Hepatocyte (in vitro differentiated cells): ENCODE measurements at regions not wholly inside any gene's neighbourhood (a gene's known extent, or its start where the extent isn't known, plus 50 kb on each side); places are given as distances from the start of the nearest gene placed in this dataset.

Source experiments
- DNase-seq: peaks from one replicate; pipeline ENCODE4 v3.0.0-alpha.2; 2016; ENCODE audit warnings: low spot score
- H2AFZ ChIP-seq: fragments of 200-600 bp; sonication (generic); 2 replicates; pipeline ENCODE4 v1.6.0; 2016; ENCODE audit warnings: antibody characterized with exemption, mild to moderate bottlenecking
- H3K27ac ChIP-seq: fragments of 200-600 bp; sonication (generic); 2 replicates; pipeline ENCODE4 v1.5.1; 2016; ENCODE audit warnings: mild to moderate bottlenecking
- H3K27me3 ChIP-seq: fragments of 200-600 bp; sonication (generic); 2 replicates; pipeline ENCODE4 v1.6.1; 2016
- H3K36me3 ChIP-seq: fragments of 200-600 bp; sonication (generic); replicated peaks from 2 replicates; pipeline ENCODE4 v1.5.1; 2016; ENCODE audit warnings: low read depth; ENCODE audit not compliant: insufficient read depth
- H3K4me1 ChIP-seq: fragments of 200-600 bp; sonication (generic); 2 replicates; pipeline ENCODE4 v1.5.1; 2016; ENCODE audit warnings: mild to moderate bottlenecking, moderate library complexity; ENCODE audit not compliant: insufficient read depth
- H3K4me2 ChIP-seq: fragments of 200-600 bp; sonication (generic); 2 replicates; pipeline ENCODE4 v1.6.0; 2016
- H3K4me3 ChIP-seq: fragments of 200-600 bp; sonication (generic); 2 replicates; pipeline ENCODE4 v1.5.1; 2016; ENCODE audit warnings: mild to moderate bottlenecking
- H3K79me2 ChIP-seq: fragments of 200-600 bp; sonication (generic); 2 replicates; pipeline ENCODE4 v1.6.0; 2017; ENCODE audit warnings: mild to moderate bottlenecking
- H3K9me2 ChIP-seq: fragments of 200-600 bp; sonication (generic); replicated peaks from 2 replicates; pipeline ENCODE4 v1.6.0; 2017; ENCODE audit warnings: mild to moderate bottlenecking; ENCODE audit not compliant: insufficient read depth
- H3K9me3 ChIP-seq: fragments of 200-600 bp; sonication (generic); 2 replicates; pipeline ENCODE4 v1.5.1; 2016; ENCODE audit warnings: low read depth, mild to moderate bottlenecking
- H4K20me1 ChIP-seq: fragments of 200-600 bp; sonication (generic); 2 replicates; pipeline ENCODE4 v1.6.0; 2016; ENCODE audit warnings: mild to moderate bottlenecking; ENCODE audit not compliant: insufficient read depth, poor library complexity, severe bottlenecking
- EZH2 ChIP-seq: fragments of 200-600 bp; sonication (generic); IDR thresholded peaks from 2 replicates; pipeline ENCODE4 v1.6.1; 2016; ENCODE audit warnings: antibody characterized with exemption, mild to moderate bottlenecking, borderline replicate concordance
- EZH2phosphoT487 ChIP-seq: fragments of 200-600 bp; sonication (generic); IDR thresholded peaks from one replicate; pipeline ENCODE4 v1.6.1; 2018; ENCODE audit warnings: antibody characterized with exemption, mild to moderate bottlenecking, low read depth, moderate library complexity; ENCODE audit not compliant: unreplicated experiment, severe bottlenecking
- WGBS: methylation state at CpG from one replicate; pipeline ENCODE4 v1.1.6; 2016; ENCODE audit warnings: low lambda C conversion rate; ENCODE audit errors: missing lambda C conversion rate; 5-methylcytosine and 5-hydroxymethylcytosine counted together
- TF ChIP-seq, protein P1 (sequence below): fragments of 200-600 bp; sonication (generic); IDR thresholded peaks from 2 replicates; pipeline ENCODE4 v1.5.1; 2016; ENCODE audit warnings: antibody characterized with exemption, mild to moderate bottlenecking; ENCODE audit not compliant: poor library complexity

- TF ChIP-seq, protein P1, sequence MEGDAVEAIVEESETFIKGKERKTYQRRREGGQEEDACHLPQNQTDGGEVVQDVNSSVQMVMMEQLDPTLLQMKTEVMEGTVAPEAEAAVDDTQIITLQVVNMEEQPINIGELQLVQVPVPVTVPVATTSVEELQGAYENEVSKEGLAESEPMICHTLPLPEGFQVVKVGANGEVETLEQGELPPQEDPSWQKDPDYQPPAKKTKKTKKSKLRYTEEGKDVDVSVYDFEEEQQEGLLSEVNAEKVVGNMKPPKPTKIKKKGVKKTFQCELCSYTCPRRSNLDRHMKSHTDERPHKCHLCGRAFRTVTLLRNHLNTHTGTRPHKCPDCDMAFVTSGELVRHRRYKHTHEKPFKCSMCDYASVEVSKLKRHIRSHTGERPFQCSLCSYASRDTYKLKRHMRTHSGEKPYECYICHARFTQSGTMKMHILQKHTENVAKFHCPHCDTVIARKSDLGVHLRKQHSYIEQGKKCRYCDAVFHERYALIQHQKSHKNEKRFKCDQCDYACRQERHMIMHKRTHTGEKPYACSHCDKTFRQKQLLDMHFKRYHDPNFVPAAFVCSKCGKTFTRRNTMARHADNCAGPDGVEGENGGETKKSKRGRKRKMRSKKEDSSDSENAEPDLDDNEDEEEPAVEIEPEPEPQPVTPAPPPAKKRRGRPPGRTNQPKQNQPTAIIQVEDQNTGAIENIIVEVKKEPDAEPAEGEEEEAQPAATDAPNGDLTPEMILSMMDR, result no peak
- TF ChIP-seq EZH2phosphoT487 (no peak), EZH2 (no peak)
- Histone ChIP-seq H3K36me3 (no peaks in the 10 kb centered on the region), H3K4me1 (no peaks in the 10 kb centered on the region), H3K79me2 (no peaks in the 10 kb centered on the region), H3K27me3 (no peaks in the 10 kb centered on the region), H2AFZ (no peak overlapping the region), H3K9me2 (no peaks in the 10 kb centered on the region), H3K4me3 (no peak overlapping the region), H4K20me1 (no peaks in the 10 kb centered on the region), H3K27ac (no peak overlapping the region), H3K9me3 (no peaks in the 10 kb centered on the region), H3K4me2 (no peak overlapping the region)
- WGBS, result 82% methylated on average over 10 of the region's 10 CpGs
- no peak for DNase-seq
Measured at GRCh38 chr5:120228262-120229031, 235.7 kb upstream of the PRR16 start.

DNA sequence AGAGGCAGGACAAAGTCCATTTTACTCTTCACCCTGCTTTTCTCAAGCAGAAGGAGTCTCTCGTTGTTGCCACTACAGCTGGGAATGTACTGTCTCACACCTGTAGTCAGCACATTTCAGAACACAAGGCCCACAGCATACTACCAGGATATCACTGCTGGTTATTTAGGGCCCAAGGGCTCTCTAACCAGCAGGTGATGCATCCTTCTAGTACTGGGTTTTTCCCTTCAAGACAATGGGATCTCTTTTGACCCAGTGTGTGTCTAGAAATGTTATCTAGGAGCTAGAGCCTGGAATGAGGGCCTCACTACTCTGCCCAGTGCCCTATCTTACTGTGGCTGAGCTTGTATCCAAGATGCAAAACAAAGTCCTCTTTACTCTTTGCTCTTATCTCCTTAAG is 235.1 kb upstream of the PRR16 start:
- Histone ChIP-seq H3K36me3 (no peaks in the 10 kb centered on the region), H3K4me2 (no peak overlapping the region), H3K79me2 (no peaks in the 10 kb centered on the region), H3K27me3 (no peaks in the 10 kb centered on the region), H4K20me1 (no peaks in the 10 kb centered on the region), H3K4me1 (no peaks in the 10 kb centered on the region), H3K4me3 (no peak overlapping the region), H3K9me3 (no peaks in the 10 kb centered on the region), H2AFZ (no peak overlapping the region), H3K27ac (no peak overlapping the region), H3K9me2 (no peaks in the 10 kb centered on the region)
- WGBS, result 100% methylated on average over 1 of the region's 1 CpG
- no peak for DNase-seq
- TF ChIP-seq, protein P1, result no peak
- TF ChIP-seq EZH2phosphoT487, result no peak
- no peak for TF ChIP-seq EZH2

GRCh38 chr5:120231563-120231962 is 232.5 kb upstream of the PRR16 start:
- H3K27me3 ChIP-seq, result no peaks in the 10 kb centered on the region
- no peak for DNase-seq
- no peak overlapping the region for H3K27ac ChIP-seq
- WGBS, result 96% methylated on average over 1 of the region's 1 CpG
- no peaks in the 10 kb centered on the region for H3K9me3 ChIP-seq
- no peak overlapping the region for H3K4me2 ChIP-seq
- no peaks in the 10 kb centered on the region for H3K4me1 ChIP-seq
- no peaks in the 10 kb centered on the region for H3K79me2 ChIP-seq
- H4K20me1 ChIP-seq, result no peaks in the 10 kb centered on the region
- TF ChIP-seq EZH2phosphoT487 (no peak), EZH2 (no peak)
- TF ChIP-seq, protein P1, result no peak
- H2AFZ ChIP-seq, result no peak overlapping the region
- H3K9me2 ChIP-seq, result no peaks in the 10 kb centered on the region
- no peaks in the 10 kb centered on the region for H3K36me3 ChIP-seq
- no peak overlapping the region for H3K4me3 ChIP-seq
